ENCODE measurements at regions not wholly inside any gene's neighbourhood (a gene's known extent, or its start where the extent isn't known, plus 50 kb on each side); places are given as distances from the start of the nearest gene placed in this dataset.

DNA sequence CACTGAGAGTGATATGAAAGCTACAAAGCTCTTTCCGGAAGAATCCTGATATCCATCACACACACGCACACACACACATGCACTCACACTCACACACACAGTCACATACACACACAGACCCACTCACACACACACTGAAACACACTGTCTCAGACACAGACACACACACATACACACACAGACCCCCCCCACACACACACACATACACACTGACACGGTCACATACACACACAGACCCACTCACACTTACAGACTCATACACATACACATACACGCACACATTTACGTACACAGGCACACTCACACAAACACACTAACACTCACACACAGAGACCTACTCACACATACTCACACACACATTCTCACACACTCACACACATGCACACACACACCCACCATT, 58.6 kb downstream of the LIG4 start:
- Histone ChIP-seq H3K36me3 (no peaks in the 10 kb centered on the region), H3K4me3 (no peak overlapping the region), H3K27ac (no peak overlapping the region), H3K4me1 (no peaks in the 10 kb centered on the region), H3K9me3 (peaks cover 0 to 9% (median 0%) of the 10 kb centered on the region in 3 donors), H3K27me3 (no peaks in the 10 kb centered on the region)
- DNase-seq, result no peak
- intact Hi-C loops (cut with DNase I), result loop anchor here (5.0 kb wide), 1 partner anchor 949 kb away; no protein-coding TSS in a partner anchor
- no peak for TF ChIP-seq POLR2A (IDR thresholded peaks at IDR 0.05)
- TF ChIP-seq, protein P1, sequence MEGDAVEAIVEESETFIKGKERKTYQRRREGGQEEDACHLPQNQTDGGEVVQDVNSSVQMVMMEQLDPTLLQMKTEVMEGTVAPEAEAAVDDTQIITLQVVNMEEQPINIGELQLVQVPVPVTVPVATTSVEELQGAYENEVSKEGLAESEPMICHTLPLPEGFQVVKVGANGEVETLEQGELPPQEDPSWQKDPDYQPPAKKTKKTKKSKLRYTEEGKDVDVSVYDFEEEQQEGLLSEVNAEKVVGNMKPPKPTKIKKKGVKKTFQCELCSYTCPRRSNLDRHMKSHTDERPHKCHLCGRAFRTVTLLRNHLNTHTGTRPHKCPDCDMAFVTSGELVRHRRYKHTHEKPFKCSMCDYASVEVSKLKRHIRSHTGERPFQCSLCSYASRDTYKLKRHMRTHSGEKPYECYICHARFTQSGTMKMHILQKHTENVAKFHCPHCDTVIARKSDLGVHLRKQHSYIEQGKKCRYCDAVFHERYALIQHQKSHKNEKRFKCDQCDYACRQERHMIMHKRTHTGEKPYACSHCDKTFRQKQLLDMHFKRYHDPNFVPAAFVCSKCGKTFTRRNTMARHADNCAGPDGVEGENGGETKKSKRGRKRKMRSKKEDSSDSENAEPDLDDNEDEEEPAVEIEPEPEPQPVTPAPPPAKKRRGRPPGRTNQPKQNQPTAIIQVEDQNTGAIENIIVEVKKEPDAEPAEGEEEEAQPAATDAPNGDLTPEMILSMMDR (IDR thresholded peaks at IDR 0.05), result no peak
- WGBS, 2 donors, result 77 to 90% methylated on average over 5 of the region's 5 CpGs

DNA sequence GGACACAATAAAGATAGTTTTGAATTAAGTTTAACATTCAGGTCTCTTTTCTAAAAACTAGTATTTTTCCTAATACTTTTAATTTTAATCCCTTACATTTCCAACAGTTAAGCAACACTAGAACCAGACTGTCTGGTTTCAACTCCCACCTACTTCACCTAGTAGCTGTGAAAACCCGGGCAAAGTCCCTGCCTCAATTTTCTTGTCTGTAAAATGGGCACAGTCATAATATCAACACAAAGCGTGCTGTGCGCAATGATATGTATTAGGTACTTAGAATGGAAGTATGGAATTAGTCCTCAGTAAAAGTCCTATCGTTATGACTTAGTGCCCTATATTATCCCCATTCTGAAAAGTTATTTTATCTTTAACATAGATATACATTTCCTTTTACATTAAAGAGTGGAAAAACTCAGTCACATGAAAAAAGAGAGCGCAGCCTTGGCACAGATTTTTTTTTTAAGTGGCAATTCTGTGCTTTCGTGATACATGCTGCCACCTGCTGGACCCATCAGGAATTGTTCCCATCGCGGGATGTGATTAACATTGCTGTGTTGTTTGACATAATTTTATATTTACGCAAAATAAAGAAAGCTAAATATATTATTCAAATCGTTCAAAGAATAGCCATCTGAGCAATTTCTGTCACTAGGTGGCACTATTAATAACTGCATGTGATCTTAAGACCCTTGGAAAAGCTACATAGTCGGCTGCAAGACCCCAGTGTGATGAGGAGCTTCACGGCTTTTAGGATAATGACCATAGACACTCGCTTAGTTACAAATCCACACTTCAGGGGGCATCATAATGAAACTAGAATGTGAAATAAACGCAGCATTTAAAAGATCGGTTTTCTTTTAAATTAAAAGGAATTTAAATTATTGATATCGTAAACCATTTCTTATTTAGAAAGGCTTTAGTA, 59.9 kb downstream of the LIG4 start:
- DNase-seq, result no peak
- Histone ChIP-seq H3K27me3 (no peaks in the 10 kb centered on the region), H3K4me3 (no peak overlapping the region), H3K36me3 (no peaks in the 10 kb centered on the region), H3K27ac (no peak overlapping the region), H3K4me1 (no peaks in the 10 kb centered on the region), H3K9me3 (peaks cover 0 to 9% (median 0%) of the 10 kb centered on the region in 3 donors)
- intact Hi-C loops (cut with DNase I), result loop anchor here (5.0 kb wide), 1 partner anchor 948 kb away; no protein-coding TSS in a partner anchor
- no peak for TF ChIP-seq POLR2A (IDR thresholded peaks at IDR 0.05)
- TF ChIP-seq, protein P1 (IDR thresholded peaks at IDR 0.05), result peak; percentile 56 to 80 (median 66)
- WGBS, 2 donors, result 39% methylated on average over 16 of the region's 16 CpGs

DNA sequence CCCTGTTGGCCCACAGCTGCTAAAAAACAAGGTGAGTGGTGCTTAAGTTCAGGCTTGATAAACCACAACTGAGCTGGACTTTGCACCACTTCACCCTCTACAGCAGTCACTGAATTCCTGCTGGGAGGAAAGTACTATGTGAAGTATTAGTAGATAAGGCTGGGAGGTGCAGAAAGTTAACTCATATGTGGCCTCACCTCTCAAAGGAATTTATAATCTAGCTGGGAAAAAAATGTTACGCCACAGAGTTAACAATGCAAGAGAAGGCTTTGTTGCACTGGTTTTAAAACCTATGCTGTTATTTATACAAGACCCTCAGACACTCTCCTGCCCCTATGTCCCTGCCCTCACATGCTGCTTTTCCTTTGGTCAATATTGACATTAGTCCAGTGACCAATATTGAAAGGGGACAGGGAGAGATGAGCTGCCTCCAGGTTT, 60.9 kb downstream of the LIG4 start:
- intact Hi-C loops (cut with DNase I), result no loop called here
- H3K9me3 ChIP-seq, result peaks cover 0 to 9% (median 0%) of the 10 kb centered on the region in 3 donors

DNA sequence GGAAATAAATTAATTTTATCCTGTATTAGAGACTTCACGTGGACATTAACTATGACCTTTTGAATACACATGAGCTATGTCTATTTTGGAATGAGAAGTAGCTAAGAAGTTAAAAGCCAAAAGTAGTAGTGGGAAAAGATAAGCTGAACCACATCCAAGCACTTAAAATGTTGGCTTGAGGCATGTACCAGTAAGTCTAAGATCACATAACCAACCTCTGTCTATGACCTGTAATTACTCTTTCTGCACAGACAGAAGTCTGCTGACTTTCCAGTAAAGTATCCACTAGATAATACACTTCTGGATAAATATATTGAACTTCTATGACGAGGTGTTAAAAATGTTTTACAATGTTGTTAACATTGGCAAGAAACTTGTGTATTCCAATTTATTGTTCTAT, 68.7 kb downstream of the LIG4 start:
- no peaks in the 10 kb centered on the region for H3K27me3 ChIP-seq
- intact Hi-C loops (cut with DNase I), result no loop called here
- 64 to 65% methylated on average over 2 of the region's 2 CpGs for WGBS, 2 donors
- no peaks in the 10 kb centered on the region for H3K4me1 ChIP-seq
- TF ChIP-seq, protein P1 (IDR thresholded peaks at IDR 0.05), result no peak
- no peak for DNase-seq
- no peaks in the 10 kb centered on the region for H3K9me3 ChIP-seq
- H3K4me3 ChIP-seq, result no peak overlapping the region
- no peaks in the 10 kb centered on the region for H3K36me3 ChIP-seq
- H3K27ac ChIP-seq, result no peak overlapping the region

More for the DNA sequence above, 60.9 kb downstream of the LIG4 start:
- 30 to 59% methylated on average over 1 of the region's 1 CpG for WGBS, 2 donors
- H3K27ac ChIP-seq, result no peak overlapping the region
- no peak overlapping the region for H3K4me3 ChIP-seq
- no peak for DNase-seq
- no peaks in the 10 kb centered on the region for H3K4me1 ChIP-seq
- H3K36me3 ChIP-seq, result no peaks in the 10 kb centered on the region
- TF ChIP-seq POLR2A (IDR thresholded peaks at IDR 0.05), result no peak
- TF ChIP-seq, protein P1 (IDR thresholded peaks at IDR 0.05), result no peak
- no peaks in the 10 kb centered on the region for H3K27me3 ChIP-seq

DNA sequence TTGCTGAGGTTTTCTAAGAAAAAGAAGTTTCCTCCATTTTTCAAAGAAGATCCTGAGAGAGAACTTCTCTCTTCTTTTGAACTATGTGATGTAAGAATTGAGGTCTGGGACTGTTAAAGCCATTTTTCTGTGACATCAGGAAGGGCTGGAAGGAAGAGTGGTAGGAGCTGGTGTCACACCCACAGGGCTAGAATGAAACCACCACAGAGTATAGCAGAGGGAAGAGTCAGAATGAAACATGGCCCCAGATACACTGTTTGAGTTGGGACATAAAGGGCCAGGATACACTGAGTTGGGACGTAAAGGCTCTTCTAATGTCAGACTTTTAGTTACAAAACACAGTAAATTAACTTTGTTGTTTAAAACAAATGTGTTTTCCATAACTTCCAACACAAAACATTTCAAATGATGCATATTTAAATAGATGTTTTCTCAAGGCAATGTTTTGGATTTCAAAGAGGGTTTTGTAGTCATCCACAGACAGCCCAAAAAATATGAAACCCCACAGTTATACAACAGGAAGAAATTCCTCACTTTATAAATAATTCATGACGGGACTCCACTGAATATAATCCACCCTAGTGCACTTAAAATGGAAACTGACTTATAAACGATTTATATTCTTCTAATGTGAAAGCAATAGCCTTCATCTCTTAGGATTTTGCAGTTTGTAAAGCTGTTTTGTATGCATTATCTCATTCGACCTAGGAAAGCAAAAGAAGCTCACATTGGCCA, 72.5 kb downstream of the LIG4 start:
- WGBS, 2 donors, result 38 to 40% methylated on average over 4 of the region's 4 CpGs
- intact Hi-C loops (cut with DNase I), result no loop called here

More for the DNA sequence above, 72.5 kb downstream of the LIG4 start:
- Histone ChIP-seq H3K9me3 (no peaks in the 10 kb centered on the region), H3K27me3 (no peaks in the 10 kb centered on the region), H3K27ac (no peak overlapping the region), H3K4me3 (no peak overlapping the region), H3K4me1 (no peaks in the 10 kb centered on the region), H3K36me3 (no peaks in the 10 kb centered on the region)
- TF ChIP-seq, protein P1 (IDR thresholded peaks at IDR 0.05), result no peak
- no peak for TF ChIP-seq POLR2A (IDR thresholded peaks at IDR 0.05)
- DNase-seq, result no peak
